CD14-positive monocyte (primary cell): ENCODE measurements at regions not wholly inside any gene's neighbourhood (a gene's known extent, or its start where the extent isn't known, plus 50 kb on each side); places are given as distances from the start of the nearest gene placed in this dataset.
A peak's percentile ranks its signal among the peaks of the same experiment; 100 is the strongest.

Source experiments
- DNase-seq, 3 donors: peaks; one replicate each; pipeline ENCODE4 v3.0.0-alpha.2; 2011 to 2022
- H2AFZ ChIP-seq: 2 replicates; pipeline ENCODE4 v1.6.0; 2012; ENCODE audit warnings: mild to moderate bottlenecking, low read depth, low read length, inconsistent platforms; ENCODE audit not compliant: insufficient read depth, poor library complexity, severe bottlenecking
- H3K27ac ChIP-seq, 2 donors: 1 replicate in 1 of 2; 2 replicates in 1 of 2; pipeline ENCODE4 v1.5.1; 2012 to 2013; ENCODE audit warnings: low read length in 2 of 2, control low read depth in 1 of 2, inconsistent platforms in 1 of 2, low read depth in 1 of 2, mild to moderate bottlenecking in 1 of 2
- H3K27me3 ChIP-seq, 2 donors: one replicate each; pipeline versions ENCODE4 v1.6.0 to v1.6.1; 2011 to 2013; ENCODE audit warnings: low read length in 2 of 2; ENCODE audit not compliant: control insufficient read depth in 2 of 2, insufficient read depth in 2 of 2
- H3K36me3 ChIP-seq, 2 donors: replicated peaks in 1 of 2; 1 replicate in 1 of 2; 2 replicates in 1 of 2; pipeline versions ENCODE4 v1.5.1 to v1.6.1; 2012 to 2013; ENCODE audit warnings: low read length in 2 of 2, control low read depth in 1 of 2, inconsistent platforms in 1 of 2, mild to moderate bottlenecking in 1 of 2; ENCODE audit not compliant: insufficient read depth in 2 of 2, control insufficient read depth in 1 of 2
- H3K4me1 ChIP-seq, 2 donors: 1 replicate in 1 of 2; 2 replicates in 1 of 2; pipeline versions ENCODE4 v1.5.1 to v1.6.1; 2012 to 2013; ENCODE audit warnings: low read length in 2 of 2, control low read depth in 1 of 2, inconsistent platforms in 1 of 2, mild to moderate bottlenecking in 1 of 2, moderate library complexity in 1 of 2; ENCODE audit not compliant: insufficient read depth in 2 of 2, control insufficient read depth in 1 of 2
- H3K4me2 ChIP-seq: replicated peaks from 2 replicates; pipeline ENCODE3; 2012; ENCODE audit warnings: low read length, moderate library complexity, mild to moderate bottlenecking; ENCODE audit not compliant: poor library complexity, severe bottlenecking; ENCODE audit errors: extremely low read depth
- H3K4me3 ChIP-seq, 3 experiments: fragments of 200-600 bp in 1 of 3; sonication (generic) in 1 of 3; replicated peaks in 1 of 3; 1 replicate in 2 of 3; 2 replicates in 1 of 3; pipeline ENCODE4 v1.5.1; 2011 to 2013; ENCODE audit warnings: low read length in 3 of 3, mild to moderate bottlenecking in 3 of 3, control low read depth in 2 of 3, low read depth in 2 of 3, inconsistent platforms in 1 of 3, moderate library complexity in 1 of 3
- H3K79me2 ChIP-seq: 2 replicates; pipeline ENCODE4 v1.6.0; 2012; ENCODE audit warnings: mild to moderate bottlenecking, control low read depth, inconsistent platforms, low read length, moderate library complexity; ENCODE audit not compliant: insufficient read depth
- H3K9ac ChIP-seq: 2 replicates; pipeline ENCODE4 v1.6.0; 2017; ENCODE audit warnings: low read length, mild to moderate bottlenecking; ENCODE audit not compliant: insufficient read depth, poor library complexity, severe bottlenecking
- H3K9me3 ChIP-seq, 2 donors: replicated peaks in 1 of 2; 1 replicate in 1 of 2; 2 replicates in 1 of 2; pipeline versions ENCODE4 v1.5.1 to v1.6.1; 2012 to 2013; ENCODE audit warnings: low read length in 2 of 2, control low read depth in 1 of 2; ENCODE audit not compliant: control insufficient read depth in 1 of 2, insufficient read depth in 1 of 2
- H4K20me1 ChIP-seq: 2 replicates; pipeline ENCODE4 v1.6.0; 2012; ENCODE audit warnings: mild to moderate bottlenecking, low read length, control low read depth, moderate library complexity; ENCODE audit not compliant: insufficient read depth
- H3K27ac Mint-ChIP-seq, 7 donors: one replicate each; pipeline ENCODE4 v1.8.0; 2020; ENCODE audit warnings: mild to moderate bottlenecking in 7 of 7, mixed read lengths in 7 of 7, moderate library complexity in 6 of 7, inconsistent platforms in 2 of 7
- H3K27me3 Mint-ChIP-seq, 3 donors: one replicate each; pipeline ENCODE4 v1.8.0; 2021 to 2022; ENCODE audit warnings: low read depth in 3 of 3, mild to moderate bottlenecking in 3 of 3, mixed read lengths in 3 of 3, moderate library complexity in 3 of 3, inconsistent platforms in 1 of 3
- H3K36me3 Mint-ChIP-seq, 2 donors: one replicate each; pipeline ENCODE4 v1.8.0; 2020; ENCODE audit warnings: mixed read lengths in 2 of 2, inconsistent platforms in 1 of 2, mild to moderate bottlenecking in 1 of 2
- H3K4me1 Mint-ChIP-seq: one replicate; pipeline ENCODE4 v1.8.0; 2020; ENCODE audit warnings: mild to moderate bottlenecking, mixed read lengths
- H3K4me3 Mint-ChIP-seq, 2 donors: one replicate each; pipeline ENCODE4 v1.8.0; 2020; ENCODE audit warnings: mild to moderate bottlenecking in 2 of 2, mixed read lengths in 2 of 2, moderate library complexity in 1 of 2
- H3K9me3 Mint-ChIP-seq, 7 donors: one replicate each; pipeline ENCODE4 v1.8.0; 2020 to 2022; ENCODE audit warnings: mixed read lengths in 7 of 7, mild to moderate bottlenecking in 6 of 7, moderate library complexity in 6 of 7, inconsistent platforms in 2 of 7
- CTCF ChIP-seq: fragments of 200-600 bp; IDR thresholded peaks from one replicate; pipeline ENCODE4 v1.8.0; 2022; ENCODE audit warnings: antibody characterized with exemption, mild to moderate bottlenecking
- WGBS: methylation state at CpG from one replicate; pipeline ENCODE4 v1.1.5; 2013; ENCODE audit warnings: missing lambda C conversion rate; ENCODE audit not compliant: insufficient coverage; 5-methylcytosine and 5-hydroxymethylcytosine counted together
- intact Hi-C, 2 donors: fragments of 100-400 bp; cut with micrococcal nuclease; formaldehyde crosslinking; loops; one replicate each; pipeline versions ENCODE4 v1.15.0 to v1.15.1; 2023

GRCh38 chr9:84174486-84174885 is 166.1 kb downstream of the SLC28A3 start:
- Histone ChIP-seq H3K4me1 (peaks cover 20 to 24% of the 10 kb centered on the region in 2 donors), H3K9me3 (no peaks in the 10 kb centered on the region), H3K4me2 (peak overlapping the region; percentile 4), H3K79me2 (no peaks in the 10 kb centered on the region), H3K27ac (no peak overlapping the region), H3K9ac (no peak overlapping the region), H4K20me1 (no peaks in the 10 kb centered on the region), H3K4me3 (no peak overlapping the region), H3K27me3 (no peaks in the 10 kb centered on the region), H3K36me3 (no peaks in the 10 kb centered on the region), H2AFZ (no peak overlapping the region)
- no peak overlapping the region for H3K4me3 Mint-ChIP-seq
- DNase-seq = peak; percentile 24 to 58 (median 44)
- WGBS = no CpG with 5 or more reads among the region's 1 CpG
- H3K4me1 Mint-ChIP-seq = peaks cover 26% of the 10 kb centered on the region
- peaks cover 0 to 2% (median 0%) of the 10 kb centered on the region in 3 donors for H3K27me3 Mint-ChIP-seq
- intact Hi-C loops = loop anchor here in 1 of 2 donors (5.0 kb wide), 1 partner anchor 237 kb away; no protein-coding TSS in a partner anchor
- H3K9me3 Mint-ChIP-seq = peaks cover 0 to 4% (median 0%) of the 10 kb centered on the region in 7 donors
- peak overlapping the region in 2 of 7 donors; percentile 5 to 22 for H3K27ac Mint-ChIP-seq
- TF ChIP-seq CTCF = no peak
- H3K36me3 Mint-ChIP-seq = no peaks in the 10 kb centered on the region

GRCh38 chr9:84177407-84177806 is 163.2 kb downstream of the SLC28A3 start:
- no peak overlapping the region for H3K4me2 ChIP-seq
- no peaks in the 10 kb centered on the region for H3K9me3 ChIP-seq
- intact Hi-C loops = no loop called here
- no peak overlapping the region for H3K27ac ChIP-seq
- H3K27me3 Mint-ChIP-seq = peaks cover 0 to 3% (median 2%) of the 10 kb centered on the region in 3 donors
- WGBS = 100% methylated on average over 1 of the region's 3 CpGs
- H4K20me1 ChIP-seq = no peaks in the 10 kb centered on the region
- no peak overlapping the region for H3K4me3 Mint-ChIP-seq
- no peak overlapping the region for H2AFZ ChIP-seq
- DNase-seq = no peak
- H3K36me3 ChIP-seq = no peaks in the 10 kb centered on the region
- no peak overlapping the region for H3K27ac Mint-ChIP-seq
- H3K9ac ChIP-seq = no peak overlapping the region
- peaks cover 20 to 24% of the 10 kb centered on the region in 2 donors for H3K4me1 ChIP-seq
- H3K36me3 Mint-ChIP-seq = no peaks in the 10 kb centered on the region
- no peaks in the 10 kb centered on the region for H3K79me2 ChIP-seq
- H3K9me3 Mint-ChIP-seq = peaks cover 0 to 4% (median 0%) of the 10 kb centered on the region in 7 donors
- no peak overlapping the region for H3K4me3 ChIP-seq
- peaks cover 34% of the 10 kb centered on the region for H3K4me1 Mint-ChIP-seq
- H3K27me3 ChIP-seq = no peaks in the 10 kb centered on the region
- TF ChIP-seq CTCF = no peak
